ENCODE measurements at regions not wholly inside any gene's neighbourhood (a gene's known extent, or its start where the extent isn't known, plus 50 kb on each side); places are given as distances from the start of the nearest gene placed in this dataset.

DNA sequence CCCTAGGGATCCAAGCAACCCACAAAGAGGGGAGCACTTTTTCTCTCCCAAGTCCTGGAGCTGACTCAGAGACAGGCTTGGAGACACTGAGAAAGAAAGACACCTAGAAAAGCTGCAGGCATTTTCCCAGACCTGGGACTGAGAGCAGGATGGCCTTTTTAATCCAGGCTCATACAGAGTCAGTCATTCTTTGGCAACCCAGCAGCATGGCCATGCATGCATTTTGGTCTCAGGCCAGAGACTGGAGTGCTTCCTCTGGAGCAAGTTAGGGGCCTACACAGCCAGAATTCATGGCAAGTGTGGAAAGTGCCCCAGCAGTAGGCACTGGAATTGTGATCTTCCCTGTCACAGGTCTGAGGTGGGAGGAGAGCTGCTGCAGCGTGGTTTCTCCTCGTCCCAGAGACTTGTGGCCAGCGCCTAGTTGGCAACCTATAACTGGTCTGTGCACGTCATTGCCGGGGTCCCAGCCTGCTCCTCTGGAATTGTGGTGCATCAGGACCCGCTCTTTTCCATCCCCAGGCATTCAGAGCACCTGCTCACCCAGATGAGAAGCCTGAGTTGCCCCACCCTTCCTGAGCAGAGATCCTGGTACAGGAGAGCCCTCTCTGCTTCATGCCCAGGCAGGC lies 231.9 kb upstream of the RAB6C start:
- no peaks in the 10 kb centered on the region for H3K9me3 ChIP-seq
- H3K27ac ChIP-seq: no peak overlapping the region
- H3K4me1 ChIP-seq: no peaks in the 10 kb centered on the region
- H3K4me3 ChIP-seq: no peak overlapping the region
- H3K27me3 ChIP-seq: no peaks in the 10 kb centered on the region
- H3K36me3 ChIP-seq: no peaks in the 10 kb centered on the region
- no peak for DNase-seq
- TF ChIP-seq, protein P1, sequence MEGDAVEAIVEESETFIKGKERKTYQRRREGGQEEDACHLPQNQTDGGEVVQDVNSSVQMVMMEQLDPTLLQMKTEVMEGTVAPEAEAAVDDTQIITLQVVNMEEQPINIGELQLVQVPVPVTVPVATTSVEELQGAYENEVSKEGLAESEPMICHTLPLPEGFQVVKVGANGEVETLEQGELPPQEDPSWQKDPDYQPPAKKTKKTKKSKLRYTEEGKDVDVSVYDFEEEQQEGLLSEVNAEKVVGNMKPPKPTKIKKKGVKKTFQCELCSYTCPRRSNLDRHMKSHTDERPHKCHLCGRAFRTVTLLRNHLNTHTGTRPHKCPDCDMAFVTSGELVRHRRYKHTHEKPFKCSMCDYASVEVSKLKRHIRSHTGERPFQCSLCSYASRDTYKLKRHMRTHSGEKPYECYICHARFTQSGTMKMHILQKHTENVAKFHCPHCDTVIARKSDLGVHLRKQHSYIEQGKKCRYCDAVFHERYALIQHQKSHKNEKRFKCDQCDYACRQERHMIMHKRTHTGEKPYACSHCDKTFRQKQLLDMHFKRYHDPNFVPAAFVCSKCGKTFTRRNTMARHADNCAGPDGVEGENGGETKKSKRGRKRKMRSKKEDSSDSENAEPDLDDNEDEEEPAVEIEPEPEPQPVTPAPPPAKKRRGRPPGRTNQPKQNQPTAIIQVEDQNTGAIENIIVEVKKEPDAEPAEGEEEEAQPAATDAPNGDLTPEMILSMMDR (IDR thresholded peaks at IDR 0.05): no peak
- TF ChIP-seq POLR2A (IDR thresholded peaks at IDR 0.05): no peak

DNA sequence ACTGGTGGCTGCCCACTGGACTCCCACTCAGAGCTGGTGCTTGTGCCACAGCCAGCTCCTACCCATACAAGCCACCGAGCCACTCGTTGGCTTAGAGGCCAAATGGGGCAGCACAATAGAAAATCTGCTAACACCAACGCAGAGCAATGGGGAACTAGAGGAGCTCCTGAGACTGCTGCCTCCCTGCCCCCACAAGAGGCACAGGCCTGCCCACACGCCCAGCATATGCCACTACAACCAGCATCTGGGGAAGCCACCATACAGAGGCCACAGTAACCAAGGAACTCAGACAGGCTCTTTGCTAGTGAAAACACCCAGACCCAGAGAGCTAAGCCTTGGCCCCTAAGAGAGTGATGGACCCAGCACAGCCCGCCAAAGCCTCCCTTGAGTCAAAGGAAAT lies 231.2 kb upstream of the RAB6C start:
- TF ChIP-seq, protein P1 (IDR thresholded peaks at IDR 0.05): no peak
- no peak for TF ChIP-seq POLR2A (IDR thresholded peaks at IDR 0.05)
- no peak overlapping the region for H3K4me3 ChIP-seq
- H3K36me3 ChIP-seq: no peaks in the 10 kb centered on the region
- no peaks in the 10 kb centered on the region for H3K9me3 ChIP-seq
- no peak for DNase-seq
- H3K4me1 ChIP-seq: no peaks in the 10 kb centered on the region
- H3K27me3 ChIP-seq: no peaks in the 10 kb centered on the region
- no peak overlapping the region for H3K27ac ChIP-seq

DNA sequence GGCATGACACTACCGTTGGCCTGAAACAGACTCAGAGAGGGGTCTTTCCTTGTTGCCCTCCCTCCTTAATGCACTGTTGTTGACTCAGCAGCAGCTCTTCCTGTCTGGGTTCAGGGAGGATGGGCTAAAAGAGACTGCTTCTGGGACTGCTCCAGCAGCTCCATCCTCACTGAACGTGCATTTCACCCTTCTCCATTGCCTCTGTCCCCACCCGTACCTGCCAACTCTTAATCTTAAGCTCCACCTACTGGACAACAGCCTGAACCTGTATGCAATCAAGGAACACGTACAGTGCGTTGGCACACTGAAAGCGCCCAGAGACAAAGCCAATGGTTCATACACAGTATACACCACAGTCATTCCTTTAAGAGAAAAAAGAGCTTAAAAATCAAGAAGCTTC lies 230.8 kb upstream of the RAB6C start:
- H3K9me3 ChIP-seq: no peaks in the 10 kb centered on the region
- DNase-seq: no peak
- no peak overlapping the region for H3K4me3 ChIP-seq
- H3K27me3 ChIP-seq: no peaks in the 10 kb centered on the region
- H3K4me1 ChIP-seq: no peaks in the 10 kb centered on the region
- H3K36me3 ChIP-seq: no peaks in the 10 kb centered on the region
- H3K27ac ChIP-seq: no peak overlapping the region
- no peak for TF ChIP-seq POLR2A (IDR thresholded peaks at IDR 0.05)
- TF ChIP-seq, protein P1 (IDR thresholded peaks at IDR 0.05): peak in 1 of 6 experiments; percentile 6

DNA sequence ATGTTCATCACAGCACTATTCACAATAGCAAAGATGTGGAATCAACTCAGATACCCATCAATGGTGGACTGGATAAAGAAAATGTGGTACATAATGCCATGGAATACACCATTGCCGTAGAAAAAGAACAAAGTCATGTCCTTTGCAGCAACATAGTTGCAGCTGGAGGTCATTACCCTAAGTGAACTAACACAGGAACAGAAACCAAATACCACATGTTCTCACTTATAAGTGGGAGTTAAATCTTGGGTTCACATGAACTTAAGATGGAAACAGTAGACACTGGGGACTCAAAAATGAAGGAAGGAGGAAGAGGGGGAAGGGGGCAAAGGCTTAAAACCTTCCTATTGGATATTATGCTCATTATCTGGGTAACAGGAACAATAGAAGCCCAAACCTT lies 228.1 kb upstream of the RAB6C start:
- H3K4me1 ChIP-seq: no peaks in the 10 kb centered on the region
- H3K36me3 ChIP-seq: no peaks in the 10 kb centered on the region
- H3K9me3 ChIP-seq: no peaks in the 10 kb centered on the region
- no peak for TF ChIP-seq POLR2A (IDR thresholded peaks at IDR 0.05)
- no peak overlapping the region for H3K27ac ChIP-seq
- H3K27me3 ChIP-seq: no peaks in the 10 kb centered on the region
- DNase-seq: no peak
- H3K4me3 ChIP-seq: no peak overlapping the region

DNA sequence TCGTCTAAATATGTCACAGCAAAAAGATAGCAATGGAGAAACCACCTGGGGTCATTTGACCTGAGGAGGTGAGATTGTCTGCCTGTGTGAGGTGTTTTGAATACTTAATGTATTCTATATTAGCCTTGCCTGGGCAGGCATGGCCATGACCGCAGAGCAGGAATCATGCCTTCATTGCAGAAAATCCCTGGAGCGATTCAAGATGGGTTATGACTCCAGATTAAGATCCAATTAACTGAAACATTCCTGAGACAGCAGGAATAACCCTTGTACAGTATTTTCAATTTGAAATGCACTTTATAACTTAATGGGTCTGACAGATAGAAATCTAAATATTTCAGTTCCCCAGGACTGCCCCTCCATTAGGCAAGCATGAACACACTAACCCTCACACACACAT lies 227.3 kb upstream of the RAB6C start:
- DNase-seq: no peak
- Histone ChIP-seq H3K27me3 (no peaks in the 10 kb centered on the region), H3K4me1 (no peaks in the 10 kb centered on the region), H3K9me3 (no peaks in the 10 kb centered on the region), H3K27ac (no peak overlapping the region), H3K4me3 (no peak overlapping the region), H3K36me3 (no peaks in the 10 kb centered on the region)
- TF ChIP-seq, protein P1 (IDR thresholded peaks at IDR 0.05): no peak
- TF ChIP-seq POLR2A (IDR thresholded peaks at IDR 0.05): no peak

DNA sequence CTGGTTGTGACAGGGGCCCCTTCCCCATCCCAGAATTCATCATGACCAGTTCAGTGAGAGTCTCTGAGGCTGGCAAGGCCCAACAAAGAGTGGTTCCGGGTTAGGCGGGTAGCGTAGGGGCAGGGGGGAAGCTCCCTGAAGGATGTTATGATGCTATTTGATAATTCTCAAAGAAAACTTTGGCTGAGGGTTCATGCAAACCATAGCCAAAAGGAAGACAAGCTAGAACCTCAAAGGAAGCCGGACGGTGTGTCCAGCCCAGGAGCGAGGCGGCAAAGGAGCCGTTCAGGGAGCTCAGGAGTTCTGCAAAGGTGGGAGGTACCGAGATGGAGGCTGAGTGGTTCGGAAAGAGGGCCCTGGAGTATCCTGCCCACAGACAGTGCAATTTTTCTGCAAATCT lies 226.8 kb upstream of the RAB6C start:
- no peak for DNase-seq
- H3K4me1 ChIP-seq: no peaks in the 10 kb centered on the region
- H3K27ac ChIP-seq: no peak overlapping the region
- no peaks in the 10 kb centered on the region for H3K36me3 ChIP-seq
- TF ChIP-seq, protein P1 (IDR thresholded peaks at IDR 0.05): no peak
- no peak for TF ChIP-seq POLR2A (IDR thresholded peaks at IDR 0.05)
- no peaks in the 10 kb centered on the region for H3K27me3 ChIP-seq
- no peak overlapping the region for H3K4me3 ChIP-seq
- H3K9me3 ChIP-seq: no peaks in the 10 kb centered on the region

Measured in Peyer's patch (tissue), 4 donors.